ACHN (cell line): ENCODE measurements at regions not wholly inside any gene's neighbourhood (a gene's known extent, or its start where the extent isn't known, plus 50 kb on each side); places are given as distances from the start of the nearest gene placed in this dataset.
"Not testable (repeated sequence)": the region's sequence is repeated elsewhere in the genome, so short reads cannot be mapped to it uniquely, and the experiment has no call there.

Experiments
- DNase-seq: peaks from one replicate; pipeline ENCODE4 v3.0.0-alpha.2; 2015
- in situ Hi-C: cut with HindIII; loops from 2 replicates; pipeline ENCODE4 v1.10.0; 2017; ENCODE audit warnings: low sequenced_read_pairs, low pct_ligation_motif_present, low pct_unique_long_range_greater_than_20kb

DNA sequence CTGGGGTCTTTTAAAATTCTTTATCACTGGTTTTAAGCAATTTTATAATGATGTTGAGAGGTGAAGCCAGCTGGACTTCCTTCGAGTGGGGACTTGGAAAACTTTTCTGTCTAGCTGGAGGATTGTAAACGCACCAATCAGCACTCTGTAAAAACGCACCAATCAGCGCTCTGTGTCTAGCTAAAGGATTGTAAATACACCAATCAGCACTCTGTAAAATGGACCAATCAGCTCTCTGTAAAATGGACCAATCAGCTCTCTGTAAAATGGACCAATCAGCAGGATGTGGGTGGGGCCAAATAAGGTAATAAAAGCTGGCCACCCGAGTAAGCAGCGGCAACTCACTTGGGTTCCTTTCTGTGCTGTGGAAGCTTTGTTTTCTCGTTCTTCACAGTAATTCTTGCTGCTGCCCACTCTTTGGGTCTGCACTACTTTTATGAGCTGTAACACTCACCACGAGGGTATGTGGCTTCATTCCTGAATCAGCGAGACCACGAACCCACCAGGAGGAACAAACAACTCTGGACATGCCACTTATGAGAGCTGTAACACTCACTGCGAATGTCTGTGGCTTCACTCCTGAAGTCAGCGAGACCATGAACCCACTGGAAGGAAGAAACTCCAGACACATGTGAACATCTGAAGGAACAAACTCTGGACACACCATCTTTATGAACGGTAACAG, 462.6 kb downstream of the GUCY1A2 start:
- DNase-seq, in situ Hi-C loops: not testable (repeated sequence)

DNA sequence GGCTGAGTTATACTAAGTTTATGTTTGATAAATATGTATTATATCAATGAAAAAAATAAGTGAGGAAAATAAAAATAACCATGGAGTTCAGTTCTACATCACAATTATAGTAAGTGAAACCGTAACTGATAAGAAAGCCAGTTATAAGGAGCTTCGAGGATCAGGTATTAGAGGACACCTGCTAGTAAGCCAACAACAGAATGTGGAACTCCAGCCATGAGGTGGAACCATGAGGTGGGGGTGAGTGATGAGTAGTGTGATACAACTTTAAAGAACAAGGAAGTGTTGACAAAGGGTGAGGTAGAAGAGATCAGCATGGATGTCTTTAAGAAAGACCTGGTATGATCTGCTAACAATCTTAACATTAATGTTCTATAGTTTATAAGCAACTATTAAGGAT, 452.9 kb downstream of the GUCY1A2 start:
- in situ Hi-C loops = no loop called here
- DNase-seq = no peak

DNA sequence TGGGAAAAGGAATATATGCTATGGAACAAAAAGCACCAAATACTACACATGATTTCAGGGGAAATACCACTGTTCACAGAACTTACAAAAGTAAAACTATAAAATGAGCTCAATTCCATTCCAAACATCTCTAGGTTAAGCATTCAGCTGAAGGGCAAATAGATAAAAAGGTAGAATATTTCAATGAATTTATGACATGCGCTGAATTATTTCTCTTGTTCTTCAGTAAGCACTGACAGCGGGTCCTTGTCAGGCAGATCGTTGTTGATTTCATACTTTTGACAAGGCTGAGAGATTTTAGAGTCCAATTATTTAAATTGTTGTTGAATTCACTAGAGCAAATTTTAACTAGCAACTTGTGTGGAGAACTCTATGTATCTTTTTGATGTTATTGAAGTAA, 449.6 kb downstream of the GUCY1A2 start:
- no peak for DNase-seq
- in situ Hi-C loops = no loop called here

DNA sequence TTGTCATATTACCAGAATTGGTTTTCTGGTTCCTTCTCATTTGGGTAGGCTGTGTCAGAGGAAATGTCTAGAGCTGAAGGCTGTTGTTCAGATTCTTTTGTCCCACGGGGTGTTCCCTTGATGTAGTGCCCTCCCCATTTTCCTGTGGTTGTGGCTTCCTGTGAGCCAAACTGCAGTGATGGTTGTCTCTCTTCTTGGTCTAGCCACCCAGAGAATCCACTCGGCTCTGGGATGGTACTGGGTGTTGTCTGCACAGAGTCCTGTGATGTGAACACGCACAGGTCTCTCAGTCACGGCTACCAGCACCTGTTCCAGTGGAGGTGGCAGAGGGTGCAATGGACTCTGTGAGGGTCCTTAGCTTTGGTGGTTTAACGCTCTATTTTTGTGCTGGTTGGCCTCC, 440.9 kb downstream of the GUCY1A2 start:
- DNase-seq, in situ Hi-C loops: not testable (repeated sequence)

DNA sequence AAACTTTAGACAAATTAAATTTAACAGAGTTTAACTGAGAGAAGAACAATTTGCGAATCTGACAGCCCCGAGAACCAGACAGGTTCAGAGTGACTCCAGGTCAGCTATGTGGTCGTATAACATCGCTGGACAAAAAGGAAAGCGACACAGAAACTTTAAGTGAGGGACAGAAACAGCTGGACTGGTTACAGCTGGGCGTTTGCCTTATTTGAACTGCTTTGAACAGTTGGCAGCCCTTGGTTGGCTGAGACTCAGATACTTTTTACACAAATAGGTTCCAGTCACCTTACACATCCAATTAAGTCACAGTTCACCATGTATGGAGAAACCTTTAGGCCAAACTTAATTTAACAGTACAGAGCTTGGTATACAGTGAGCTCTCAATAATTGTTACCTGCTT, 436.9 kb downstream of the GUCY1A2 start:
- no peak for DNase-seq
- in situ Hi-C loops = no loop called here

DNA sequence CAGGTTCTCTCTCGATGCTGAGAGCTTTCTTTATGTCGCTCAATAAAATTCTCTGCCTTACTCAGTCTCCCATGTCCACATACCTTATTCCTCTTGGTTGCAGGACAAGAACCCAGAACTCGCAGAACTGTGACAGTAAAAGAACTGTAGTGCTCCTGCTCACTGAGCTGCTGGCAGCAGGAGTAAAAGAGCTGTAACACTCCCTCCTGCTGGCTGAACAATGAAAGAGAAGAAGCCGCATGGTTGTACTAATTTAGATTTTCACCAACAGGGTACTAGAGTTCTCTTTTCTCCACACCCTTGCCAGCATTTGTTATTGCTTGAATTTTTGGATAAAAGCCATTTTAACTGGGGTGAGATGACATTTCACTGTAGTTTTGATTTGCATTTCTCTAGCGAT, 433.2 kb downstream of the GUCY1A2 start:
- DNase-seq = peak; percentile 42
- in situ Hi-C loops = no loop called here

DNA sequence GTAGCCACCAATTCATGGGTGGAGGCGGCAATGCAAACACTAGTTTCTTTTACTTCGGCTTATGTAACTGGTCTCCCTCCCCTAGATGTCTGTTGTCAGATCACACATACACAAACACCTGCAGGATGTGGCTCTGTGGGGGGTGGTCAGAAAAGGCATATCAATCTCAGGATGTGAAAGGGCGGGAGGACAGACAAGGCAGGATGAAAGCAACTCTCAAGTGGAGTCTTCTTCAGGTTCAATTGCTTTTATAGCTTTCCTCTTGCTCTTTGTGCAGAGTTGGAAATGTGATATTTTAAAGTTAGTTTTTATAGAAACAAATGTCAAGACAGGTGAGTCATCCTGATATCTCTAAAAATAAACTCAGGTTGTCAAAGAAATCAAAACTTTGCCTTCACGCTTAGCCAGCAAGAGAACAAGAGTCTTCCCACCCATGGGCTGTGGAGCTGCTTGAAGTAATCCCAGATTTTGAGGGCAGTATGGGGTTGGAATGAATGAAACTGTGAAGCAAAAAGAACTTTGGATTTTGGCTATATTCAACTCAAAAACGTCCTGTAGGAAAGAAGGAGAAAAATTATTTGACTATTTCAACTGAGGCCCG, 423.4 kb downstream of the GUCY1A2 start:
- in situ Hi-C loops = no loop called here
- DNase-seq = no peak

DNA sequence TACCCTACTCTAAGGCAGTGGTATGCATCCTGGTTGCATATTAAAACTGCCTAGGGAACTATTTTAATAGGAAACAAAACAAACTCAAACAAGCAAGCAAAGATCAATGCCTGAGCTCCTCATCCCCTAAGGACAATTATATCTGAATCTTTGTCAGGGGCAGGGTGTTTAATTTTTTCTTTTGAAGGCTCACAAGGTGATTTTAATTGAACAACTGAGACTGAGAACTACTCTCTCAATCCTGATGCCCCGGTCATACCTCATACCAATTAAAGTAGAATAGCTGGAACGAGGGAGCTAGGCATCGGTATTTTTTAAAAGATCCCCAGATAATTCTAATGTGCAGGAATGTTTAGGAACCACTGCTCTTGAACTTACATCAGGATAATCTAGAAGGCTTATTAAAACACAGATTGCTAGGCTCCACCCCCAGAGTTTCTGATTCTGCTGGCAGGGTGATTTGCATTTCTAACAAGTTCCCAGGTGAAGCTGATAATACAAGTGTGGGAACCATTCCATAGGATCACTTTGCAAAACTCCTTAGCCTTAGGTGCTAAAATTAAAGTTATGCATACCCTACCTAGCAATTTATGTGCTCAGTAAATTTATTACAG, 416.5 kb downstream of the GUCY1A2 start:
- no peak for DNase-seq
- in situ Hi-C loops = no loop called here

DNA sequence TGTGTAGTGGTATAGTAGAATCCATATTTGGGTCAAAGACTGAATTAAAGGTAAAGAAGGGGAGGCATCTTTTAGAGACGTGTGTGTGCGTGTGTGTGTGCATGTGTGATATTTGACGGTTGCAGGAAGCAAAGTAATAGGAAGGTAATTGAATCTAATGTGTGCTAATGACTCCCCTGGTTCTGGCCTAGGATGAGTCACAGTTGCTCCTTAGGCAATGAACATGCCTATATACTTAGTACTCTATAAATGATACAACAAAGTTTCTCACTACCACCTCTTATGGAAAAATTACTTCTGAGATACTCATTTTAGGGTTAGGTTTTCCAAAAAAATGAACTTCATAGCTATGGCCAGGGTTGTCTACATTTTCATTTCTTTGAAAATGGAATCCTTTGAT, 409.6 kb downstream of the GUCY1A2 start:
- DNase-seq = no peak
- in situ Hi-C loops = no loop called here

DNA sequence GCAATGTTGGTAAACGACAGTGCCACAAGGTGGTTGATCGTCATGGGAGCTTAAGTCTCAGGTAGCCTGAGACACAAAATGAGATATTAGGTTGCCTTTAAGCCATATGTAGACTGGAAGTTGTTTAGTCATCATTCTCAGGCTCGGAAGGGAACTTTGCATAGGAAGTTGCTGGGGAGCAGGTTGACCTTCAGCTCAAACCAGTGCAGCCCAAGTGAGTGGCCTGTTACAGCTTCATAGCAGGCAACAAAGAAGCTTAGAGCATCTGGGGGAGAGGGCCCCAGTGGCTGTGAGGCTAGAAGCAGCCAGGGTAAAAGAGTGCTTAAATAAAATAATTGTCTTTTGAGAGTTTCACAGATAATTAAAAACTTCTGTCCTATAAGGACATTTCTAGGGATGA, 404.0 kb downstream of the GUCY1A2 start:
- no peak for DNase-seq
- in situ Hi-C loops = no loop called here

DNA sequence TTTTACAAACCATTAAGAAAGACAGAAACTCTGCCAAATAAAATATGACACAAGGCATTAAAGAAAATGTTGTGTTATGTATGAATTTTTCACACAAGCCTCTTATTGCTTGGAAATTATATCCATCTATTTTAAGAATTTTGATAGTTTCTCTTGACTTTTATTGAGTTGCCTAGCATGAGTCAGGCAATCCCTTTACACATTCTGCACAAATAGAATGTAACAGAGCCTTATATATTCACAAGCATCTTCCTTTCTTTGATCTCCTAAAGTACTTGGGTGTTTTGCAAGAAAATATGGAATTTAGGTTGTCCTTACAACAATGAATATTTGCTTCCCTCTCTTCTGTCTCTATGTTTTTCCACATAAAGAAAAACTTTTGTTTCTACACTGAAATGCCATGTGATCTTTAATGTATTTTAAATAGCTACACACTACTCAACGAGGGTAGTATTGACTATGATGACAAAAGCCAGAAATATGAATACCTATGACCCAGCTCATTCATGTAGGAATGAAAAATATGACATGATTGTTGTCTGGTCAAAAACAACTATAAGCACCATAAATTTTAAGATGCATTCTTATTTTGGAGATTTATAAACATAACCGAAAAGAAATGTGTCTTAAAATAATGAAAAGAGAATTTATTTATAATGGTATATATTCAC, 398.8 kb downstream of the GUCY1A2 start:
- in situ Hi-C loops = no loop called here
- DNase-seq = no peak

DNA sequence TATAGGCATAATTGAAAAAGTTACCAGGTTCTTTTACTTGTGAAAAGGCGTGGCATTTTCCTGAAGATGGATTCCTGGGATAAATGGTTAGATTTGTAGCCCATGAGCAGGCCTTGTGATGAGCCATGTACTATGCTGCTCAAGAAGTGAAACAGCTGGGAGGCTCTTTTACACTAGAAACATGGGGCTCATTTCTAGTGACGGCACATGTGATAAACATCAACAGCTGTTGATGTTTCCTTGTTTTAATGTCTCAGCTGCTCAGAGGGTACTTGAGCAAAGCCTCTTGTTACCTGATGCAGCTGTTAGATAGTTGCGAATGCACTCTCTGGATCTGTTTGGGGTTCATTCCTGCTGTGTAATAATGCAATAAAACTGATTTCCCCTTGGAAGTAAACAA, 396.8 kb downstream of the GUCY1A2 start:
- in situ Hi-C loops = no loop called here

More for the DNA sequence above, 396.8 kb downstream of the GUCY1A2 start:
- DNase-seq = no peak
